GM23338 (cell line): ENCODE measurements at regions not wholly inside any gene's neighbourhood (a gene's known extent, or its start where the extent isn't known, plus 50 kb on each side); places are given as distances from the start of the nearest gene placed in this dataset.

Experiments used
- ATAC-seq: fragments of 200-7000 bp; cut with Tn5 transposase; 3 replicates; pipeline ENCODE4 v1.9.1; 2020
- DNase-seq: peaks from one replicate; pipeline ENCODE4 v3.0.0-alpha.2; 2015; ENCODE audit warnings: low spot score
- H2AFZ ChIP-seq: fragments of 200-600 bp; sonication (generic); 2 replicates; pipeline ENCODE4 v1.8.0; 2016; ENCODE audit warnings: antibody characterized with exemption, mild to moderate bottlenecking, moderate library complexity
- H3F3A ChIP-seq: fragments of 200-600 bp; sonication (generic); replicated peaks from 2 replicates; pipeline ENCODE4 v1.8.0; 2017; ENCODE audit warnings: antibody characterized with exemption, mixed run types, low read depth
- H3K27ac ChIP-seq: fragments of 200-600 bp; sonication (generic); 2 replicates; pipeline ENCODE4 v1.6.1; 2016; ENCODE audit warnings: low read depth
- H3K27me3 ChIP-seq: fragments of 200-600 bp; sonication (generic); 2 replicates; pipeline ENCODE4 v1.8.0; 2016; ENCODE audit warnings: mild to moderate bottlenecking, mixed run types, moderate library complexity; ENCODE audit not compliant: insufficient read depth
- H3K36me3 ChIP-seq: fragments of 200-600 bp; sonication (generic); 2 replicates; pipeline ENCODE4 v1.8.0; 2016; ENCODE audit warnings: mild to moderate bottlenecking; ENCODE audit not compliant: insufficient read depth
- H3K4me1 ChIP-seq: fragments of 200-600 bp; sonication (generic); 2 replicates; pipeline ENCODE4 v1.8.0; 2016; ENCODE audit warnings: mild to moderate bottlenecking, moderate library complexity; ENCODE audit not compliant: insufficient read depth
- H3K4me2 ChIP-seq: fragments of 200-600 bp; sonication (generic); 2 replicates; pipeline ENCODE4 v1.7.1; 2017; ENCODE audit warnings: mixed run types
- H3K4me3 ChIP-seq: fragments of 200-600 bp; sonication (generic); 2 replicates; pipeline ENCODE4 v1.6.1; 2016; ENCODE audit warnings: mixed run types
- H3K79me2 ChIP-seq: fragments of 200-600 bp; sonication (generic); replicated peaks from 2 replicates; pipeline ENCODE4 v1.8.0; 2017; ENCODE audit warnings: mild to moderate bottlenecking; ENCODE audit not compliant: insufficient read depth
- H3K9me2 ChIP-seq: fragments of 200-600 bp; sonication (generic); 2 replicates; pipeline ENCODE4 v1.8.0; 2017; ENCODE audit not compliant: insufficient read depth
- H4K20me1 ChIP-seq: fragments of 200-600 bp; sonication (generic); replicated peaks from 2 replicates; pipeline ENCODE4 v1.8.0; 2017; ENCODE audit warnings: mild to moderate bottlenecking; ENCODE audit not compliant: insufficient read depth
- H3K27ac Mint-ChIP-seq: 2 replicates; pipeline ENCODE4 v1.8.0; 2020; ENCODE audit warnings: inconsistent platforms, mild to moderate bottlenecking, moderate library complexity, mixed read lengths
- H3K27me3 Mint-ChIP-seq: 3 replicates; pipeline ENCODE4 v1.8.0; 2022; ENCODE audit warnings: low read depth, mild to moderate bottlenecking, moderate library complexity, mixed read lengths, inconsistent platforms; ENCODE audit not compliant: insufficient read depth, poor library complexity
- H3K36me3 Mint-ChIP-seq: 3 replicates; pipeline ENCODE4 v1.8.0; 2021; ENCODE audit warnings: low read depth, mild to moderate bottlenecking, inconsistent platforms, moderate library complexity, mixed read lengths
- H3K4me1 Mint-ChIP-seq: 3 replicates; pipeline ENCODE4 v1.8.0; 2020; ENCODE audit warnings: mild to moderate bottlenecking, inconsistent platforms, mixed read lengths
- H3K4me3 Mint-ChIP-seq: 3 replicates; pipeline ENCODE4 v1.8.0; 2021; ENCODE audit warnings: moderate library complexity, mild to moderate bottlenecking, inconsistent platforms, mixed read lengths
- H3K9me3 Mint-ChIP-seq: 3 replicates; pipeline ENCODE4 v1.8.0; 2020; ENCODE audit warnings: moderate library complexity, mild to moderate bottlenecking, inconsistent platforms, mixed read lengths
- EZH2 ChIP-seq: fragments of 200-600 bp; sonication (generic); IDR thresholded peaks from one replicate; pipeline ENCODE4 v1.8.0; 2017; ENCODE audit warnings: antibody characterized with exemption, mild to moderate bottlenecking, low read depth; ENCODE audit not compliant: unreplicated experiment
- EZH2phosphoT487 ChIP-seq: fragments of 200-600 bp; sonication (generic); IDR thresholded peaks from one replicate; pipeline ENCODE4 v1.8.1; 2018; ENCODE audit warnings: antibody characterized with exemption; ENCODE audit not compliant: unreplicated experiment
- TF ChIP-seq, protein P1 (sequence below): fragments of 250-450 bp; sonication (Bioruptor Pico); IDR thresholded peaks from 2 replicates; pipeline ENCODE4 v1.5.0; 2020; ENCODE audit warnings: mild to moderate bottlenecking, moderate library complexity
- TF ChIP-seq, protein P2 (sequence below), 2 experiments: fragments of 200-600 bp in 1 of 2; sonication (generic) in 1 of 2; conservative IDR thresholded peaks; 2 replicates each; pipeline versions ENCODE4 v1.5.1 to v1.6.1; 2016 to 2017; ENCODE audit warnings: antibody characterized with exemption in 2 of 2, low read depth in 2 of 2, mild to moderate bottlenecking in 2 of 2, moderate library complexity in 1 of 2

DNA sequence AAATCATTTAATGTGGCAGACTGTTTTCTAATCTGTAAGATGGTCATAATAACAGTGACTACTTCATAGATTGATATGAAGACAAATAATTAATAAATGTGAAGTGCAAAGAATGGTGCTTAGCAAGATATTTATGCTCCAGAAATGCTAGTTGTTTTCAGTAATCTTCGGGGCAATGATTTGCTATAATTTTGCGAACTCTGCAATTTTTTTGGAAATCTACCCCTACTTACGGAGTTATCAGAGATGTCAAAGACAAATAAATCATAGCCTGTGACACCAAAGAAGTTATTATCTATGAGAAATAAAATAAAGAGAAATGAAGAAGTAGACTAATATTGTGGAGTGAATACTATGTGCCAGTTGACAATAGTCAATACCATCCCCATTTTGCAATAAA lies 634.1 kb upstream of the LRRC4C start (continued):
- TF ChIP-seq, protein P1, sequence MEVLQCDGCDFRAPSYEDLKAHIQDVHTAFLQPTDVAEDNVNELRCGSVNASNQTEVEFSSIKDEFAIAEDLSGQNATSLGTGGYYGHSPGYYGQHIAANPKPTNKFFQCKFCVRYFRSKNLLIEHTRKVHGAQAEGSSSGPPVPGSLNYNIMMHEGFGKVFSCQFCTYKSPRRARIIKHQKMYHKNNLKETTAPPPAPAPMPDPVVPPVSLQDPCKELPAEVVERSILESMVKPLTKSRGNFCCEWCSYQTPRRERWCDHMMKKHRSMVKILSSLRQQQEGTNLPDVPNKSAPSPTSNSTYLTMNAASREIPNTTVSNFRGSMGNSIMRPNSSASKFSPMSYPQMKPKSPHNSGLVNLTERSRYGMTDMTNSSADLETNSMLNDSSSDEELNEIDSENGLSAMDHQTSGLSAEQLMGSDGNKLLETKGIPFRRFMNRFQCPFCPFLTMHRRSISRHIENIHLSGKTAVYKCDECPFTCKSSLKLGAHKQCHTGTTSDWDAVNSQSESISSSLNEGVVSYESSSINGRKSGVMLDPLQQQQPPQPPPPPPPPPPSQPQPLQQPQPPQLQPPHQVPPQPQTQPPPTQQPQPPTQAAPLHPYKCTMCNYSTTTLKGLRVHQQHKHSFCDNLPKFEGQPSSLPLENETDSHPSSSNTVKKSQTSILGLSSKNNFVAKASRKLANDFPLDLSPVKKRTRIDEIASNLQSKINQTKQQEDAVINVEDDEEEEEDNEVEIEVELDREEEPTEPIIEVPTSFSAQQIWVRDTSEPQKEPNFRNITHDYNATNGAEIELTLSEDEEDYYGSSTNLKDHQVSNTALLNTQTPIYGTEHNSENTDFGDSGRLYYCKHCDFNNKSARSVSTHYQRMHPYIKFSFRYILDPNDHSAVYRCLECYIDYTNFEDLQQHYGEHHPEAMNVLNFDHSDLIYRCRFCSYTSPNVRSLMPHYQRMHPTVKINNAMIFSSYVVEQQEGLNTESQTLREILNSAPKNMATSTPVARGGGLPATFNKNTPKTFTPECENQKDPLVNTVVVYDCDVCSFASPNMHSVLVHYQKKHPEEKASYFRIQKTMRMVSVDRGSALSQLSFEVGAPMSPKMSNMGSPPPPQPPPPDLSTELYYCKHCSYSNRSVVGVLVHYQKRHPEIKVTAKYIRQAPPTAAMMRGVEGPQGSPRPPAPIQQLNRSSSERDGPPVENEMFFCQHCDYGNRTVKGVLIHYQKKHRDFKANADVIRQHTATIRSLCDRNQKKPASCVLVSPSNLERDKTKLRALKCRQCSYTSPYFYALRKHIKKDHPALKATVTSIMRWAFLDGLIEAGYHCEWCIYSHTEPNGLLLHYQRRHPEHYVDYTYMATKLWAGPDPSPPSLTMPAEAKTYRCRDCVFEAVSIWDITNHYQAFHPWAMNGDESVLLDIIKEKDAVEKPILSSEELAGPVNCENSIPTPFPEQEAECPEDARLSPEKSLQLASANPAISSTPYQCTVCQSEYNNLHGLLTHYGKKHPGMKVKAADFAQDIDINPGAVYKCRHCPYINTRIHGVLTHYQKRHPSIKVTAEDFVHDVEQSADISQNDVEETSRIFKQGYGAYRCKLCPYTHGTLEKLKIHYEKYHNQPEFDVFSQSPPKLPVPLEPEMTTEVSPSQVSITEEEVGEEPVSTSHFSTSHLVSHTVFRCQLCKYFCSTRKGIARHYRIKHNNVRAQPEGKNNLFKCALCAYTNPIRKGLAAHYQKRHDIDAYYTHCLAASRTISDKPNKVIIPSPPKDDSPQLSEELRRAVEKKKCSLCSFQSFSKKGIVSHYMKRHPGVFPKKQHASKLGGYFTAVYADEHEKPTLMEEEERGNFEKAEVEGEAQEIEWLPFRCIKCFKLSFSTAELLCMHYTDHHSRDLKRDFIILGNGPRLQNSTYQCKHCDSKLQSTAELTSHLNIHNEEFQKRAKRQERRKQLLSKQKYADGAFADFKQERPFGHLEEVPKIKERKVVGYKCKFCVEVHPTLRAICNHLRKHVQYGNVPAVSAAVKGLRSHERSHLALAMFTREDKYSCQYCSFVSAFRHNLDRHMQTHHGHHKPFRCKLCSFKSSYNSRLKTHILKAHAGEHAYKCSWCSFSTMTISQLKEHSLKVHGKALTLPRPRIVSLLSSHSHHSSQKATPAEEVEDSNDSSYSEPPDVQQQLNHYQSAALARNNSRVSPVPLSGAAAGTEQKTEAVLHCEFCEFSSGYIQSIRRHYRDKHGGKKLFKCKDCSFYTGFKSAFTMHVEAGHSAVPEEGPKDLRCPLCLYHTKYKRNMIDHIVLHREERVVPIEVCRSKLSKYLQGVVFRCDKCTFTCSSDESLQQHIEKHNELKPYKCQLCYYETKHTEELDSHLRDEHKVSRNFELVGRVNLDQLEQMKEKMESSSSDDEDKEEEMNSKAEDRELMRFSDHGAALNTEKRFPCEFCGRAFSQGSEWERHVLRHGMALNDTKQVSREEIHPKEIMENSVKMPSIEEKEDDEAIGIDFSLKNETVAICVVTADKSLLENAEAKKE (CRISPR knock-in tag): no peak
- TF ChIP-seq EZH2phosphoT487: no peak
- TF ChIP-seq, protein P2, sequence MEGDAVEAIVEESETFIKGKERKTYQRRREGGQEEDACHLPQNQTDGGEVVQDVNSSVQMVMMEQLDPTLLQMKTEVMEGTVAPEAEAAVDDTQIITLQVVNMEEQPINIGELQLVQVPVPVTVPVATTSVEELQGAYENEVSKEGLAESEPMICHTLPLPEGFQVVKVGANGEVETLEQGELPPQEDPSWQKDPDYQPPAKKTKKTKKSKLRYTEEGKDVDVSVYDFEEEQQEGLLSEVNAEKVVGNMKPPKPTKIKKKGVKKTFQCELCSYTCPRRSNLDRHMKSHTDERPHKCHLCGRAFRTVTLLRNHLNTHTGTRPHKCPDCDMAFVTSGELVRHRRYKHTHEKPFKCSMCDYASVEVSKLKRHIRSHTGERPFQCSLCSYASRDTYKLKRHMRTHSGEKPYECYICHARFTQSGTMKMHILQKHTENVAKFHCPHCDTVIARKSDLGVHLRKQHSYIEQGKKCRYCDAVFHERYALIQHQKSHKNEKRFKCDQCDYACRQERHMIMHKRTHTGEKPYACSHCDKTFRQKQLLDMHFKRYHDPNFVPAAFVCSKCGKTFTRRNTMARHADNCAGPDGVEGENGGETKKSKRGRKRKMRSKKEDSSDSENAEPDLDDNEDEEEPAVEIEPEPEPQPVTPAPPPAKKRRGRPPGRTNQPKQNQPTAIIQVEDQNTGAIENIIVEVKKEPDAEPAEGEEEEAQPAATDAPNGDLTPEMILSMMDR (conservative IDR thresholded peaks at IDR 0.05; ENCODE audit: low read depth in 2 of 2): no peak

- no peaks in the 10 kb centered on the region for H3K27me3 Mint-ChIP-seq
Observed at GRCh38 chr11:42098075-42098474, 638.6 kb upstream of the LRRC4C start.

More at GRCh38 chr11:42098075-42098474, 638.6 kb upstream of the LRRC4C start:
- Histone ChIP-seq H3F3A (no peaks in the 10 kb centered on the region), H3K4me2 (no peak overlapping the region), H3K4me1 (peaks cover 8% of the 10 kb centered on the region; the same call in 1 of the 2 replicates), H3K79me2 (no peaks in the 10 kb centered on the region), H3K27me3 (no peaks in the 10 kb centered on the region), H3K9me2 (peaks cover 29% of the 10 kb centered on the region), H3K27ac (no peak overlapping the region), H2AFZ (peak overlapping the region; percentile 63), H3K36me3 (no peaks in the 10 kb centered on the region), H3K4me3 (no peak overlapping the region), H4K20me1 (no peaks in the 10 kb centered on the region)
- Mint-ChIP-seq H3K4me1 (no peaks in the 10 kb centered on the region; the same call in 2 of the 3 replicates), H3K4me3 (no peak overlapping the region), H3K27ac (no peak overlapping the region), H3K36me3 (peaks cover 14% of the 10 kb centered on the region), H3K9me3 (peaks cover 47% of the 10 kb centered on the region)
- DNase-seq (no peak), ATAC-seq (no peak)
- no peak for TF ChIP-seq EZH2
